HCT116 (cell line): ENCODE measurements at regions not wholly inside any gene's neighbourhood (a gene's known extent, or its start where the extent isn't known, plus 50 kb on each side); places are given as distances from the start of the nearest gene placed in this dataset.

ENCODE experiments used
- CTCF ChIP-seq, 3 experiments: fragments of 200-600 bp in 1 of 3; sonication (generic) in 1 of 3; IDR thresholded peaks in 2 of 3; conservative IDR thresholded peaks in 1 of 3; 2 replicates each; pipeline ENCODE4 v1.5.1; 2012 to 2017; ENCODE audit warnings: low read depth in 2 of 3, low read length in 2 of 3, antibody characterized with exemption in 1 of 3, borderline replicate concordance in 1 of 3, control low read depth in 1 of 3, mild to moderate bottlenecking in 1 of 3, mixed read lengths in 1 of 3, mixed run types in 1 of 3, moderate library complexity in 1 of 3; ENCODE audit not compliant: insufficient read depth in 1 of 3
- POLR2A ChIP-seq: IDR thresholded peaks from 2 replicates; pipeline ENCODE4 v1.7.0; 2011; ENCODE audit warnings: borderline replicate concordance; ENCODE audit not compliant: insufficient read depth, insufficient read length; ENCODE audit errors: extremely low read depth
- POLR2AphosphoS5 ChIP-seq: IDR thresholded peaks from 2 replicates; pipeline ENCODE4 v1.6.1; 2011; ENCODE audit warnings: mild to moderate bottlenecking, low read depth, low read length, moderate library complexity
- REST ChIP-seq: IDR thresholded peaks from 2 replicates; pipeline ENCODE4 v1.6.1; 2012; ENCODE audit warnings: low read depth
- SIN3A ChIP-seq: IDR thresholded peaks from 2 replicates; pipeline ENCODE4 v1.6.1; 2012; ENCODE audit warnings: low read depth
- SP1 ChIP-seq: IDR thresholded peaks from 2 replicates; pipeline ENCODE4 v1.6.1; 2012; ENCODE audit warnings: low read depth
- TCF7L2 ChIP-seq: IDR thresholded peaks from 2 replicates; pipeline ENCODE4 v1.7.0; 2011; ENCODE audit warnings: borderline replicate concordance, inconsistent platforms; ENCODE audit not compliant: insufficient read depth, insufficient read length; ENCODE audit errors: extremely low read depth
- YY1 ChIP-seq: IDR thresholded peaks from 2 replicates; pipeline ENCODE4 v1.6.1; 2011; ENCODE audit warnings: low read length, low read depth, moderate library complexity, mild to moderate bottlenecking; ENCODE audit not compliant: insufficient replicate concordance; ENCODE audit errors: extremely low read depth
- TF ChIP-seq, protein P1 (sequence below): IDR thresholded peaks from 2 replicates; pipeline ENCODE4 v1.6.1; 2012

GRCh38 chr1:217364220-217364619 is 266.7 kb downstream of the GPATCH2 start:
- no peak for TF ChIP-seq SP1
- TF ChIP-seq CTCF (IDR thresholded peaks at IDR 0.05 in 2 of 3, conservative IDR thresholded peaks at IDR 0.05 in 1 of 3; ENCODE audit: borderline replicate concordance in 1 of 3, insufficient read depth in 1 of 3, low read depth in 2 of 3, low read length in 2 of 3), result no peak
- TF ChIP-seq POLR2AphosphoS5, result no peak
- TF ChIP-seq REST, result no peak
- TF ChIP-seq YY1, result no peak
- TF ChIP-seq, protein P1, sequence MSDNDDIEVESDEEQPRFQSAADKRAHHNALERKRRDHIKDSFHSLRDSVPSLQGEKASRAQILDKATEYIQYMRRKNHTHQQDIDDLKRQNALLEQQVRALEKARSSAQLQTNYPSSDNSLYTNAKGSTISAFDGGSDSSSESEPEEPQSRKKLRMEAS, result no peak
- no peak for TF ChIP-seq TCF7L2
- no peak for TF ChIP-seq POLR2A
- TF ChIP-seq SIN3A, result no peak
